CD4-positive, alpha-beta T cell treated with Interleukin-1 beta for 1 hour (primary cell): ENCODE measurements at regions not wholly inside any gene's neighbourhood (a gene's known extent, or its start where the extent isn't known, plus 50 kb on each side); places are given as distances from the start of the nearest gene placed in this dataset.
"Not testable (repeated sequence)": the region's sequence is repeated elsewhere in the genome, so short reads cannot be mapped to it uniquely, and the experiment has no call there.

Source experiments
- DNase-seq, 2 donors: peaks; one replicate each; pipeline ENCODE4 v3.0.0-alpha.2; 2020 to 2022

- DNase-seq: no peak
Measured at GRCh38 chr10:57472823-57473619, 794.7 kb downstream of the IPMK start.

GRCh38 chr10:57468894-57469432 lies 798.7 kb downstream of the IPMK start:
- DNase-seq: no peak

- no peak for DNase-seq
Measured at GRCh38 chr10:57465155-57465554, 802.5 kb downstream of the IPMK start.

DNA sequence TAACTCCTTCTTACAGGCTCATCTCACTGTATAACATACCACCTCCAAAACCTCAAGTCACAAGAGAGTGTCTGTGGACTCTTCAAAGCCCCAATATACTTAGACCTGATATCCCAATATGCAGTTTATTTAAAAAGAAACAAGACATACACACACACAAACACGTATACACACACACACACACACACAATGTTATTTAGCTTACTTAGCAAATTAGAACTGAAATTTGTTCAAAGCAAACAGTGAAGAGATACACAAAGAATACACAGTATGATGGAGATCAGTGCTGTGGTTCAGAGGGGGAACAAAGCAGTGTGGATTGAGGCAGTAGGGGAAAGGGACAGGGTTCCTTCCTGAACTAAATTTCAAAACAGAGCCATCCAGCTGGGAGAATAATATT lies 807.2 kb downstream of the IPMK start:
- no peak for DNase-seq

DNA sequence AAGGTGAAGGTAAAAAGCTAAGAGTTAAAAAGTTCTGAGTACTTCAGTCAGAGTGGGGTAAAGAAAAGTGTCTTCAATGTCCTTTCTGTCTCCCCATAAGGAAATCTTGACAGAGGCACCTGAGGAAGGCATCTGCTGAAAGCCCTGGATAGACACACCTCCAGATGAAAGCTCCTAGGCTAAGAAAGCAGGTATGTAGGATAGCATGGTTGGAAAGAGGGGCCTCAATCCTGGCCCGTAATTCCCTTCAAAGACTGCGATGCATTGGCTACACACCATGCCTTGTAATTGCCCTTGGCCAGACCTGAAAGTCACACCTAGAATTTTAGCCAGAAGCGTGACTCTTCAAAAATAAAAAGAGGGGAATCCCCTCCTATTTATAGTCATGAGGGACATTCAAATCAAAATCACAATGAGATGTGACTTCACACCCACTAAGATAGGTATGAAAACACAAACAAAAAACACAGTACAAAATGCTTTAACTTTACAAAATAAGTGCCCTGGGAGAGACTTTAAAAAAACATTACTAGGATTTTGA lies 809.7 kb downstream of the IPMK start:
- DNase-seq: no peak

DNA sequence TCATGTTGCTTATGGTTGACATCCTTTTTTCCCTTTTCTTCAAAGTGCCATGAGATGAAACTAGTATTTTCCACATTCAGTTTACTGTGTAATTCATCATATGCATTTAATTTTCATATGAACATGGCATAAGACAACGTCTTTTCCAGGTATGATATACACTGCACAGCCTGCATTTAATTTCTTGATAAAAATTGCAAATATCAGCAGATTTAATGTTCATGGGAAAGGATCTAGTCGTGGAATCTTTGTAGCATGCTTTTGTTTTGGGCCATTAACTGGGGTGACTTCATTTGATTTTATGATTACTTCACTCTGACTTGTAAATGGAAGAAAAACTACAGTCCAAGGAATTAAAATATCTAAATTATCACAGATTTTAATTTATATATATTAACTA lies 837.3 kb downstream of the IPMK start:
- no peak for DNase-seq

DNA sequence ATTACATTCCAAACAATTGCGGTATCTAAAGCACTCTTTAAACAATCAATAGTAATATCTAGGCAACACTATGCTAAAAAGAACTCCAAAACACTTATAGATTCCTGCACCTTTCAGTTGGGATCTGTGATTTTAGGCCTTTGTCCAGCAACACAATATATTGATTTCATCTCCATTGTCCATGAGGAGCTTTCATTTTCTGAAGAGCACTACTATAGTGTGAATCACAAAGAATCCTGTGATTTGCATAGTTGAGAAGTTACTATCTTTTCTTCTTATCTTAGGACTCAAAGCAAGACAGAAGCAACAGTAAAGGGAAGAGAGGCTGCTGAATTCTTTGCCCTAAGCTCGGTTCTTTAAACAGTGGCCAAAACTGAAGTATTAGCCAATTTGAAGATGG lies 846.8 kb downstream of the IPMK start:
- no peak for DNase-seq

DNA sequence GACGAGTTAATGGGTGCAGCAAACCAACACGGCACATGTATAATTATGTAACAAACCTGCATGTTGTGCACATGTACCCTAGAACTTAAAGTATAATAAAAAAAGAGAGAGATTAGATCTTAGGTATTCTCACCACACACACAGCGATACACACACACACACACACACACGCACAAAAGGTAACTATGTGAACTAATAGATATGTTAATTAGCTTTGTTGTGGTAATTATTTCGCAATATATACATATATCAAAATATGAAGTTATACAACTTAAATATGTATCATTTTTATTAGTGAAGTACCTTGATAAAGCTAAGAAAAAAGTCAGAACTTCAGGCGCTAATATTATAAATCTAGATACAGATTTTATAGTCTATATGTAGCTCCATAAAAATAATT lies 849.2 kb downstream of the IPMK start:
- DNase-seq: no peak

DNA sequence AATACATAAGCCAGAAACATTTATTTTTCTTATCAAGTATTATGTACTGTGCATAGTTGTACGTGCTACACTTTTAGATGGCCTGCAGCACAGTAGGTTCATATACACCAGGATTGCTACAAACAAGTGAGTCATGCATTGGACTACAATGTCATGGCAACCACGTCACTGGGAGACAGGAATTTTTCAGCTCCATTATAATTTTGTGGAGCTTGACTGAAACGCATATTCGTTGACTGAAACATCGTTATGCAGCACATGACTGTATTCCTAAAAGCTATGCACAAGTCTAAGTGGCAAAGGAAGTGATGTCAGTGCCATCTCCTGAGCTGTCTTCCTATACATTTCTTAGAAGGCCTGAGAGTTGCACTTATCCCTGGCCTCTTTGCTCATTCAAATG lies 871.8 kb downstream of the IPMK start:
- no peak for DNase-seq

DNA sequence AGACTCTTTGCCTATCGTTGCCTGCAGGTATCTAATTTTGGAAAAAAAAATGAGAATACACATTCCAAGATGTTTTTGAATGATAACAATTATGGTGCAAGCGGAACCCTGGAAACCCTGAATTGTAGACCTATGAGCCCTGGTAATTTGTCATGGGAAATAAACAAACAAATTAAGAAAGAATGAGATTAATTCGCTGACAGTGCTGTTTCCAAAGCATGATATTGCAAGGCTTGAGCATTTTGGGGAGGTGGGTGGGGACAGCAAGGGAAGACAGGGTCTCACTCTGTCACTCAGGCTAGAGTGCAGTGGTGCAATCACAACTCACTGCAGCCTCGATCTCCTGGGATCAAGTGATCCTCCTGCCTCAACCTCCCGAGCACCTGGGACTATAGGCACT lies 900.3 kb downstream of the IPMK start:
- DNase-seq: no peak

DNA sequence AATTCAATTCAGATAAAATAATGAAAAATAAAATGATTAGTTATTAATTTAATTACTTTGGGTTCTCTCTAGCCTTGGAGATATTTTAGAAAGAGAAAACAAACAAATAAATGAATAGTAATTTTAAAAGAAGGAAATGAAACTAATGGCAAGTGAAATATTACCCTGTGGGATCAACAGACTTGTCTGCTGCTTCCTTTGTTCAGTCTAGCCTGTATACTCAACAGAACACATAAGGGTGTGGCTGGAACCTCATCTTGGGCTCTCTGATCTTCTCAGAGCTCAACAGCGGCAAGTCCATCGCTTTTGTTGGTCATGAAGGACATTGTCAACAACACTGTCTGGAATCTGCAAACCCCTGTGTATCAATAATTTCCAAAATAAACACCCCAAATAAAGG lies 904.9 kb downstream of the IPMK start:
- no peak for DNase-seq

DNA sequence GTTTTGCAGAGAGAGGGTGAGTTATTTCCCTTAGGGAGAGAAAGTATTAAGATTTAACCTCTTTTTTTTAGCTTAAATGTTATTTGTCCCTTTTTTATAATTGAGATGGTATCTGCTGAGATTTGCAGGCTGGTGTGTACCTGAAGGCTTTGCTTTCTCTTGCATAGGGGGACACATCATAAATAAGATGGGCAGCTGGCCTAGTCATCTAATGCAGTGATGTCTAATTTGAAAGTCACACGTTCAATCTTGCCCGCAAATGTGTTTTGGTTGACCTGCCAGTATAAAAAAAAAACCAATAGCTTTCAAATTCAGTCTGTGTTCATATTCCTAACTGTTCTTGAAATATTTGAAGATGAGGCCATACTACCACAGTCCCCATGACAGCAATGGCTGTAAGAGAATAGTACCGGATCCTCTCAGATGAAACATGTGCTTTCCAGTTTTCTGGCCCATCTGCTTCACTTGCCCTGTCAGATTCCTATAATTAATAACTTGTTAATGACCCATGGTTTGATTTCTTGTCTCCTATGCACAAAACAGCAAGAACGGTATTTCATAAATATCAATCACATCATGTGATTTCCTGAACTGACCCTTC lies 914.2 kb downstream of the IPMK start:
- DNase-seq: no peak

GRCh38 chr10:57351076-57351475 lies 916.6 kb downstream of the IPMK start:
- no peak for DNase-seq

DNA sequence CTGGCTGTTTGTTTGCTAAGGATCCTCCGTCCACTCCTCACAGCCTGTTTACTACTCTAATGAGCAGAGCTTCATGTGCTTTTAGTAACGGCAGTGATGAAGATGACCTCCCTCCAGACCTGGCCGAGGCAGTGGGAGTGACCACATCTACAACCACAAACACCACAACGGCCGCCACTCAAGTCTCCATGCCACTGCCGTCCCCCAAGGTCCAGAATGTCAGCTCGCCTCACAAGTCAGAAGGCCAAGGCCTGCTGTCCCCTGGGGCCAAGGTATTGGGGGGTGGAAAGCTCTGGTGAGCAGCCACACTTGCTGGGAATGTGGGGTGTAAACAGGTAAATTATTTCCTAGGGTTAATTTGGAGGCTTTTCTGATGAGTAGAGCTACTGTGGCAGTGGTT lies 926.4 kb downstream of the IPMK start:
- no peak for DNase-seq

DNA sequence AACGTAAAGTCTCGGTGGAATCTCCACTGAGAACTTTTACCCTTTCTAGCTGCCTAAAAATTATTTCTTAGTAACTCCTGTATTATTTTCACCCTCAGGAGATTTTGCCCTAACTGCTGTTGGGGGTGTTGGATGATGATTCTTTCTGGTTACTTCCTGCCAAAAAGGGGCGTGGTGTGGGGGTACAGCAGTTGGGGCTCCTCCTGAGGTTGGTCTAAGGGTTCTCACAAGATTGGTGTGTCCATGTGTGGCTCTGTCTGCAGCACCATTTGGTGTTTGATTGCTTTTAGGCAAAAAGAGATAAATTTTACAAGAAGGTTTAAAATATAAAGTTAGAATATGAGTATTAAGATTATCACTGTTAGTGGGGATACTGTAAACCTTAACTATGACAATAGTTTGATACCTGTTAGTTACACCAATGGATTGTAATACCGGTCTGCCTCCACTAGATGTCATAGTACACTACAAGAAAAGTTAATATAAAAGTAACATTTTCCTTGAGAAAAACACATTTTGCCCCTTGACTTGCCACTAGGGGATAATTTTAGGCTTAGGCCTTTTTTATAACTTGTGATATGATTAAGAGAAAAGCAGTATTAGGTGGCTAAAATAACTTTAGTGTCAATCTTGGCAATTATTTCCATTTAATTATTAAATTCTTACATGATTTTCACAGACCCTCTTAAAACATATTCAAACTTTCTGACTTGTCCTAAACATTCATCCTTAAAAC lies 928.7 kb downstream of the IPMK start:
- peak in 1 of 2 donors; percentile 2 for DNase-seq

DNA sequence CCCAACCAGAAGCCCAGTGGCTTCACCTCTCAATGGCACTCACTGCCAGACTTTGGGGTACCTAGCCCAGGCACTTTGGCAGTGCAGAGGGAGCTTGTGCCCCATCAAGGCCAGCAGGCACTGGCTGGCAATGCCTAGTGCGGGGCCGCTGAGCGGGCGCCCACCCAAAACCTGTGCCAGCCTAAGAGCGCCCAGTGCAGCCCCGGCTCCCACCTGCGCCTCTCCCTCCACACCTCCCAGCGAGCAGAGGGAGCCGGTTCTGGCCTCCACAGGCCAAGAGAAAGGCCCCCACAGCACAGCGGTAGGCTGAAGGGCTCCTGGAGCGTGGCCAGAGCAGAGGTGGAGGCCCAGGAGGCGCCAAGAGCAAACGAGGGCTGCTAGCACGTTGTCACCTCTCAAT lies 930.8 kb downstream of the IPMK start:
- no peak for DNase-seq

DNA sequence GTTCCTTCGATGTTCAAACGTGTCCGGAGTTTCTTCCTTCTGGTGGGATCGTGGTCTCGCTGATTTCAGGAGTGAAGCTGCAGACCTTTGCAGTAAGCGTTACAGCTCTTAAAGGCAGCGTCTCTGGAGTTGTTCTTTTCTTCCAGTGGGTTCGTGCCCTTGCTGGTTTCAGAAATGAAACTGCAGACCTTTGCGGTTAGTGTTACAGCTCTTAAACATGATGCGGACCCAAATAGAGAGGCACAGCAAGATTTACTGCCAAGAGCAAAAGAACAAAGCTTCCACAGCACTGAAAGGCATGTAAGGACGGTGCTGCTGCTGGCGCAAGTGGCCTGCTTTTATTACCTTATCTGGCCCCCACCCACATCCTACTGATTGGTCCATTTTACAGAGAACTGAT lies 931.4 kb downstream of the IPMK start:
- no peak for DNase-seq

DNA sequence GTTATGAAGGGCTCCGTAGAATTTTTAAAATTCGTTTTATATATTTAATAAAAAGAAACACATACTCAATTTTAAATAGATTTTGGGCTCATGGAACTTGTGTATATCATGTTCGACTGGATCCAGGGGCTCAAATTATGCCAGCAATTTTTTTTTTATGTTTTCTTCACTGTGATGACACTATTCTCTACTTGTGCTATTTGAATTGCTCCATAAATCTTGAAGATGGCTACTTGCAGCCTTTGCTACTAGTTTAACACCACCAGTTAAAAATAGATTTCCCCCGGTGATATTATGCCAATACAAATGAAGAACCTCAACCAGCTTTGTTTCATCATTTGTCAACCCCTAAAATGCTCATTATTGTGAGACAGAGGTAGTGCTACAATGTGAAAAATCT lies 933.2 kb downstream of the IPMK start:
- no peak for DNase-seq

DNA sequence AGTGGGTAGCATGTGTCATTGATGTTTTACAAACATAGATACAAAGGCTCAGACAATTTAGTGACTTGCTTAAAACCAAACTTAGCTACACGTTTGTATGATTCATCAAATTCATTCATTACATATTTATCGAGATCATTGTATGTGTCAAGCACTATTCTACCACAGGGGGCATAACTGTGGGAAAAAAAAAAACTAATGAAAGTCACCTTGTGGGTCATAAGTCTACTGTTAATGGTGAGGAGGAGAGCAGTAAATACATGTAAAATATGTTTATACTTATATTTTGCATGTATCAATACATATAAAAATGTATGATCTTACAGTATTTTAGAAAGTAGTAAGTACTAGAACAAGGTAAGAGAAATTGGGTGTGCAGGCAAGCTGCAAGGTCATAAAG lies 933.8 kb downstream of the IPMK start:
- no peak for DNase-seq

DNA sequence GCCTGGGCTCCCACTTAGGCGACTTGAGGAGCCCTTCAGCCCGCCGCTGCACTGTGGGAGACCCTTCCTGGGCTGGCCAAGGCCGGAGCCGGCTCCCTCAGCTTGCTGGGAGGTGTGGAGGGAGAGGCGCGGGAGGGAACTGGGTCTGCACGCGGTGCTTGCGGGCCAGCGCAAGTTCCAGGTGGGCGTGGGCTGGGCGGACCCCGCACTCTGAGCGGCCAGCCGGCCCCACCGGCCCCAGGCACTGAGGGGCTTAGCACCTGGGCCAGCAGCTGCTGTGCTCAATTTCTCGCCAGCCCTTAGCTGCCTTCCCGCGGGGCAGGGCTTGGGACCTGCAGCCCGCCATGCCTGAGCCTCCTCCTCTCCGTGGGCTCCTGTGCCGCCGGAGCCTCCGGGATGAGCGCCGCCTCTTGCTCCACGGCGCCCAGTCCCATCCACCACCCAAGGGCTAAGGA lies 946.3 kb downstream of the IPMK start:
- not testable (repeated sequence) for DNase-seq

DNA sequence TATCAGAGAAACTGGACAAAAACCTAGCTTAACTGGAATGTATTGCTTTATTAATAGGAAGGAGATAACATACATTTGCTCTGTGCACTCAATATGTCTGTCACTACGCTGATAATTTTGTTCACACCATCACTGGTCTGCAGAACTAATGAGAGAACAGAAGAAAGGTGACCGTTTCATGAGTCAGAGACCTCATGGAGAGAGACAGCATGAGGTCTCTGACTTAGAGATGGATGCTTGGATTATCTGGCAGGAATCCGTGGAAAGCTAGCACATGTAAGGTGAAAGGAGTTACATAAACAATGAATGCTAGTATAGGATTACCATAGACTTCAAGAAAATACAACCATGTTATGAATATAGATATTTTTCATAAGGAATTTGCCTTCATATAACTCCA lies 947.3 kb downstream of the IPMK start:
- no peak for DNase-seq

DNA sequence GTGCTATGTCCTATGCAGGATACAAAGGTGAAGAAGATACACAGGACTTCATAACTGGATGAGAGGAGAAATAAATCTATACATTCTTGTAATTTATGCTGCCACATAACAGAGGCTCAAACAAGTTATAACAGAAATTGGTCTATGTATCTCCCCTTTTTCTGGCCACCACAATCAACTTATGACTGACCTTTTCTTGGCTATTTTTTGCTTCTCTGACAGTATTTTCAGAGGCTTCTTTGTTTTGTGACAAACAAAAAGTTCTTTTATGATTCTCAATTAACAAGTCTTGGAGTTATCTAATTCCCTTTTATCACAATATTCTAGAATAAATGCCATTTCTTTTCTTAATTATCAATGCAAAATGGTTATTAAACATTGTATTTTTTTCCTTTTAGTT lies 953.0 kb upstream of the ZWINT start:
- no peak for DNase-seq

GRCh38 chr10:57303566-57303965 lies 942.5 kb upstream of the ZWINT start:
- DNase-seq: no peak

- no peak for DNase-seq
Measured at GRCh38 chr10:57300718-57301117, 939.7 kb upstream of the ZWINT start.
